T-helper 2 cell treated with Interferon-gamma antibody and Interleukin-4, amounts not matched to agents 100 ng/mL and 5 ng/mL, for 36 hours (primary cell): ENCODE measurements at regions not wholly inside any gene's neighbourhood (a gene's known extent, or its start where the extent isn't known, plus 50 kb on each side); places are given as distances from the start of the nearest gene placed in this dataset.
"Not testable (repeated sequence)": the region's sequence is repeated elsewhere in the genome, so short reads cannot be mapped to it uniquely, and the experiment has no call there.

Experiments used
- intact Hi-C: fragments of 100-400 bp; cut with micrococcal nuclease; formaldehyde crosslinking; loops from one replicate; pipeline ENCODE4 v1.15.1; 2023

DNA sequence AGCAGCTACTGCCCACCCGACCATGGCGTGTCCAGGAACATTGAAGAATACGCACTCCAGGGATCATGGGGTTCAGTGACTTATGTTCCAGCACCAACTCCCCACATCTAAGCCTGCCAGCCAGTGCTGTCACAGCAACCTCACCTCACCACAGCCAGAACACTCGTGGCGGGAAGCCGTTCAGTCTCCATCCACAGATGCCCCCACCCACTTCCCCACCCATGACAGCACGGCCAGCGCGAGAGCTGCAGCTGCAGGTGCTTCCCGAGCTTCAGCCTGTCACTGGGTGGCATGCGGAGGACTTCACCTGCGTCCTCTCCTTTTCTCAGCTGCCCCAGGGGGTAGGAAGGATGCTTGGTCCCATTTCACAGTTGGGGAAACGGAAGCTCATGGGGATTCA lies 50.3 kb downstream of the RBFOX3 start:
- intact Hi-C loops = no loop called here

DNA sequence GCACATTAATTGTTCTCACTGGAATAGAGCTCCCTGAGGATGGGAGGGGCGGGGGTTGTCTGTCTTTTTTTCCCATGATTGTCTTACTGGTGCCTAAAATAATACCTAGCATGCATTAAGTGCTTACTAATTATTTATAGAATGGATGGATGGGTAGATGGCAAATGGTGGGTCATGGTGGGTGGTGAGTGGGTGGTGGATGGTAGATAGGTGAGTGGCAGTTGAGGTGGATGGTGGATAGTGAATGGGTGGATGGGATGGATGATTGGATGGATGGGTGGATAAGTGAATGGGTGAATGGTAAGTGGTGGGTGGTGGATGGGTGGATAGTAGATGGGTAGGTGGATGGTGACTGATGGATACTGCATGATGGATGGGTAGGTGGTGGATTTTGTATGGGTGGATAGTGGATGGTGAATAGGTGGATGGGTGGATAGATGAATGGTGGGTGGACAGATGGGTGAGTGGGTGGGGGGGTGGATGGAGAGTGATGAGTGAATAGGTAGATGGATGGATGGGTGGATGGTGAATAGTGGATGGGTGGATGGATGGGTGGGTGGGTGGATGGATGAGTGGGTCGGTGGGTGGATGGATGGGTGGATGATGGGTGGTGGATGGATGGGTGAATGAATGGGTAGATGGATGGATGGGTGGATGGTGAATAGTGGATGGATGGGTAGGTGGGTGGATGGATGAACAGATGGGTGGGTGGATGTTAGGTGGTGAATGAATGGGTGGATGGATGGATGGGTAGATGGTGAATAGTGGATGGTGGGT lies 51.6 kb downstream of the RBFOX3 start:
- intact Hi-C loops = no loop called here

DNA sequence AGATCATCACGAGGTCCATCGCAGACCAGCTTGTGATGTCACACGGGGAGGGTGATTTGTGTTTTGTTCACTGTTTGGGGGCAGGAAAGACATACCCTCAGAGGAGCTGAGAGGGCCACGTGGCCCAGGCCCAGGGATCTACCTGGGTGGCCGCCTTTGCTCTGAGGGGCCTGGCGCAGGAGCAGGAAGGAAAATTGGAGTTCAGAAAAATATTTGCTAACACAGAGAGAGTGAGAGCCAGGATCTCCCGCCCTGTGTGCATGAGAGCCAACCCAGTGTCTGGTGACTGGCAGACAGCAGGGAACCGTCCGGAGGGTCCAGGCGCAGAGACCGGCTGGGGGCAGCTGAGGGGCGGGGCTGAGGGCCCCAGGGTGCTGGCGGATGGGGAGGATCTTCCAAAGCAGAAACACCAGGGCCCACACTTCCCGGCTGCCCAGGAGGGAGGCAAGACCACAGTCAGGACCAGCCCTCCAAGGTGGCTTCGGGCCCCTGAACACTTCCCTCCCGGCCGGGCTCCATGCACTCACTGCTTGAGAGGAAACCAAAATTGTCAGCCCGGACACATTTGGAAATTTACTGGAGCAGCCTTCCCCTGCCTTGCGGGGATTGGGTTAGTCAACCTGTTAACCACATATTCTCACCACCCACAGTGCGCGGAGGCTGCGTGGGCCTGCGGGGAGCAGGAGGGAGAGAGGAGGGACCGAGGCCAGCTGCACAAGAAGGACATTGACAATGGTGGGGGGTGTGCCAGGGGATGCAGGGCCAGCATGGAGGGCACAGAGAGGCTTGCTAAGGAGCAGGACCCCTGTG lies 52.6 kb downstream of the RBFOX3 start:
- intact Hi-C loops = no loop called here

DNA sequence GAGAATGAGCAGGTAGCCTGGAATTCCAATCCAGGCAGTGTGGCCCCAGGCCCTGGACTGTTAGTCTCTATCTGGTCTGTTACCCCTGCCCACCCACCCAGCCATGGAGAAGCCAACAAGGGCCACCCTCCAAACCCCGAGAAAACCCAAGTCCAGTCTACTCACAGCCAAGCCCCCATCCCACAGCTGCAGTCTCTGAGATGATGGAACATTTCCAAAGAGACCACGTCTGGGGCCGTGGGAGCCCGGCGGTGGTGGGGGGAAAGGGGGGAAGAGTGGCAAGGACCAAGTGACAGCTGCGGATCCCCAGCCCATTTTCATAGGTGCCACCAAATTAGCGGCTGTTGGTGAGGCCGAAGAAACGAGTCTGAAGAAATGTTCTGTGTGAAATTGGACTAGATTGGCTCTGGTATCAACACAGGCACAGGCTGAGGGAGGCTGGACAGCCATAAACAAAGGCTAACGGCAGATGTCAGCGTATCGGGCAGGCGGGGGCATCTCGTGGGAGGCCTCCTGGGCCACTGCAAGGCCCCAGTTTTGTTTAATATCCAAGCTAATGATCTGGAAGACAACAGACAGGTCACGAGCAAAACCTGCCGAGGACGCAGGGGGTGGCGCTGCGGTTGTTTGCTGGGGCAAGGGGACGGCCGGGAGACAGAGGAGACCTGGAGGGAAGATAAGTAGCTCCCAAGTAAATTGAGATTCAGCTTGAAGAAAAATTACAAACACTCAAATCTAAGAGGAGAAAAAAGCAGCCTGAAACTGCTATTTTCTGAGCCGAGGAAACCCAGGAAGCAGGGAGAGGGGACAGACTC lies 53.4 kb downstream of the RBFOX3 start:
- intact Hi-C loops = no loop called here

DNA sequence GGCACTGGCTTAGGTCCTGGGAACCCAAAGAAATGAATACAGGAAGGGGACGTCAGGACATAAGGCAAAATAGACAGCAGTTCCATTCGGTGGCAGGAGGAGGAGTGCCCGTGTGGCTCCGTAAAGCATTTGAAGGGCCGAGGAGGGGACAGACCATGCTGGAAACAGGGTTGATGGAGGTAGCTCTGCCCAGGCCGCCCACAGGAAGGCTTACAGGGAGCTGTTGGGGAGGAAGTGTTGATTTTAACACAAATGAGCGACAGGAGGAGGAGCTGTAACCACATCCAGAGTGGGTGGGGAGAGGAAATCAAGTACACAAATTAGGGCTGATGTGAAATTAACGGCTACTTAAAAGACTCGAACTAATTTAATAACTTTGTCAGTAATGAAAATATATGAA lies 54.6 kb downstream of the RBFOX3 start:
- intact Hi-C loops = no loop called here

DNA sequence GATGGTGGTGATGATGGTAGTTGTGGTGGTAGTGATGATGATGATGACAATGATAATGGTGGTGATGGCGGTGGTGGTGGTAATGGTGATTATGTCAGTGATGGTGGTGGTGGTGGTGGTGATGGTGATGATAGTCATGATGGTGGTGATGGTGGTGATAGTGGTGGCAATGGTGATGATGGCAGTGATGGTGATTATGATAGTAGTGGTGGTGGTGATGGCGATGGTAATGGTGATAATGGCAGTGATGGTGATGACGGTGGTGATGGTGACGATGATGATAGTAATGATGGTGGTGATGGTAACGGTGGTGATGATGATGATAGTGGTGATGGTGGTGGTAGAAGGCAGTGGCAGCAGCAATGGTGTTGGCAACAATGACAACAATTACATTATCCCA lies 55.3 kb downstream of the RBFOX3 start:
- intact Hi-C loops = no loop called here

DNA sequence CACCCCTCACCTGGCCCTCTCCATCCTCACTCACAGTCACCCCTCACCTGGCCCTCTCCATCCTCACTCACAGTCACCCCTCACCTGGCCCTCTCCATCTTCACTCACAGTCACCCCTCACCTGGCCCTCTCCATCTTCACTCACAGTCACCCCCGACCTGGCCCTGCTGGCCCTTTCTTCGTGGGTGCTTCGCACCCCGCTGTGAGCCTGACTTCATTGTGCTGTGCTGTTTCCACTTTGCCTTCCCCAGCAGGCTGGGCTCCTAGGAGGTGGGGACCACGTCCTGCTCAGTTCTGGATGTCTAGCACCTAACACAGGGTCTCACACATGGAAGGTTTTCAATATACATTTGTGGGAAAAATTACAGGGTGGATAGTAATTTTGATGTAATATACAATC lies 56.5 kb downstream of the RBFOX3 start:
- intact Hi-C loops = not testable (repeated sequence)

DNA sequence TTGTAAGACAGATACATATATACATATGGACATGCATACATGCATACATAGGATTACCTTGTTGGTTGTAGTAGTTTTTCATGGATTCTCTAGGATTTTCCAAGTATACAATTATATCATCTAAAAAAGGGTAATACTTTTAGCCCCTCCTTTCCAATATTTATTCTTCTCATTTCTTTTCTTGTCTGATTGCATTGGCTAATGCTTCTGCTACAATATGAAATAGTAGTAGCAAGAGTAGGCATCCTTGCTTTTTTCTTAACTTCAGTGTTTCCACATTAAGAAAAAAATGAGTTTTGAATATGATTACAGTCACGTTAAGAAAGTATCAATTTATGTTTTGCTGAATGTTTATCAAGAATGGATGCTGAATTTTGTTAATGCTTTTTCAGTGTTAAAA lies 58.0 kb downstream of the RBFOX3 start:
- intact Hi-C loops = no loop called here

DNA sequence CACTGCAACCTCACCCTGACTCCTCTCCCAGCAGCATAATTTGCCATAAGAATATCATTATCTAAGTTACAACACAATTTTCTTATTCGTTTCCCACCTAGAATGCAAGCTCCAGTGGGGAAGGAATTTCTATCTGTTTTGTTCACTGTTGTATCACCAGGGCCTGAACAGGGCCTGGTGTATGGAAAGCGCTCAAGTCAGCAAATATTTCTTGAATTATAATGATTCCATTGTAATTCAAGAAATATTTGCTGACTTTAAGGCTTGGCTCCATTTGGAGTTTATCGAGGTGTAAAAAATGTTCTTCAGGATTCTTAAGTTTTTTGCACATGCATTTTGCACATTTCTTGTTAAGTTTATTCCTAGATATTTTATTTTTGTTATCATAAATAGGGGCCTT lies 58.4 kb downstream of the RBFOX3 start:
- intact Hi-C loops = no loop called here

DNA sequence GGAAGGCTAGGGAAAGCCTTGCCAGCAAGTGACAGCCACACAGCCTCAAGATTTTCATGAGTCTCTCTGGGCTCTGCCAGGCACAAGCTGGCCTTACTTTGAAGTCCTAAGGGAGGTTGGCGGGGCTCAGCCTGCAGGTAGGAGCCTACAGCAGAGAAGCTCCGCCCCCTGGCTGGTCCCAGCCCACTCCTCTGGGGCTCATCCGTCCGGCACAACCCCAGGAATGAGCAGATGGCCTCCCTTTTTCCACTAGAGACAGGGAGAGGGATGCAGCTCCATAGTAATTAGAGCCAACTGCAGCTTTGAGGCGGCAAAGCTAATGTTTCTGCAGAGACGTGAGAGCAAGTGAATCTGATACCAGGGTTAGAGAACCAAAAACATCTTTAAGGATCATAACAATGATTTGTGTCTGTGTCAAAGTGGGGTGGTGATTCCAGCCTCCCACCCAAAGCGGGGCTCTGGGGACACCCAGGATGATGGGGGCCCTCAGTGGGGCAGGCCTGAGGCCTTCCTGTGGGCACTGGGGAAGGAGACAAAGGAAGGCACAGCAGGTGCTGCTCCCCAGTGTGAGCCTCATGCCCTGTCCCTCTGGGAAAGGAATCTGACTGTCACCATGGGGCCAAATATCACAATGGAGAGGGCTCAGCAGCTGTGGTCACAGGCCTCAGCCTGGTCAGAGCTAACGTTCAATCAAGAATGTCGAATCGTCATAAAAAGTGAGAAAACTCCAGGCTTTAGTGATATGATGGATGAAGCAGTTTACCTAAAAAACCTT lies 61.5 kb downstream of the RBFOX3 start:
- intact Hi-C loops = no loop called here

DNA sequence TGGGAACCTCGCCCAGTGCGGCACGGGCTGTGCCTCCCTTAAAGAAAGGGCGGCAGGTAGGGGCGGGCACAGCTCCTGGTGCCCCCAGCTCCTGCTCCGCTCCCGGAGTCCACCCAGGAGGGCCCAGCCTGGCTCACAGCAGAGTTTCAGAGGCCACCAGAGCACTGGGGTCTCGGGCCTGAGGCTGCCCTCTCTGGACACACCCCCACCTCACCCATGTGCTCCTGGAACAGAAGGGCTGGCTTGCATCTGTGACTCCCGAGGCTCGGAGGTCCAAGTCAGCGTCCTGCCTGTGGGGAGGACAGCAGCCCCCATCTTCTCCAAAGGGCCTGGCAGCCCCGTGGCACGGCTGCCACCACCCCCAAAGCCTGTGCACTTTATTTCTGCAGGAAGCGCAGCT lies 62.7 kb downstream of the RBFOX3 start:
- intact Hi-C loops = no loop called here

DNA sequence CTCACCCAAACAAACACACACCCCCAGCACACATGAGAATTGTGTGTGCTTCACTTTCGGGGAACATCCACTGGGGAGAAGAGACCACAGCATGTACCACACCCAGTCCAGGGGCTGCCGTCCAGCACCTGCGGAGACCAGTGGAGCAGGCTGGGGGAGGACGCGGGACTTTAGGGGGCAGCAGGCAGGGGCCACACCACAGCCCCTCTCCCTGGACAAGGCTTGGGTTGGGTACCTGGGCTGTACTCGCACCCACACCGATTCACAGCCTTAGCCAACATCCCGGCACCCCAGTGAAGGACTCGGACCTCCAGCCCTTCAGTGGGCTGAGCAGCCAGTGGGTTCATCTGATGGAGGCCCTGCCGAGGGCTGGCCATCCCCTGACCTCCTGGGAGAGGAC lies 63.3 kb downstream of the RBFOX3 start:
- intact Hi-C loops = no loop called here

DNA sequence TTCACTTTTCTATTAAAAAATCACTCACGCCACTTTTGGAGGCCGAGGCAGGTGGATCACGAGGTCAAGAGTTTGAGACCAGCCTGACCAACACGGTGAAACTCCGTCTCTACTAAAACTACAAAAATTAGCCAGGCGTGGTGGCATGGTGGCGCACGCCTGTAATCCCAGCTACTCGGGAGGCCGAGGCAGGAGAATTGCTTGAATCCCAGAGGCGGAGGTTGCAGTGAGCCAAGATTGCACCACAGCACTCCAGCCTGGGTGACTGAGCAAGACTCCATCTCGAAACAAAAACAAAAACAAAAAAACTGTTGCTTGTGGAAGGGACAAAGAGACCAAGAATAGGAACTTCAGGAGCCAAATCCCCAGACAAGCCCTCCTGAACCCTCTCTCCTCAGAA lies 63.7 kb downstream of the RBFOX3 start:
- intact Hi-C loops = not testable (repeated sequence)

DNA sequence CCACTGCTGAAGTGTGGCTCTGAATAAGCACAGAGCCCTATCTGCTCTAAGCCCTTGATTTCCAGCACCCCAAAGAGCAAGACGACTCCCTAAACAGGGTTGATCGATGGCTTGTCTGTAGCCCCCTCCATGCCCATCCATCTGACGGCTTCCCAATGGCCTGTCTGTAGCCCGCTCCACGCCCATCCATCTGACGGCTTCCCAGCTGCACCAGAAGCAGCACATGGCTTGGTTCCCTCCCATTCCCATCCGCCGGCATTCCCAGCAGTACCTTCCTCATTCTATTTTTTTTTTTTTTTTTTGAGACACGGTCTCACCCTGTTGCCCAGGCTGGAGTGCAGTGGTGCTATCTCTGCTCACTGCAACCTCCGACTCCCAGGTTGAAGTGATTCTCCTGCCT lies 64.5 kb downstream of the RBFOX3 start:
- intact Hi-C loops = no loop called here

DNA sequence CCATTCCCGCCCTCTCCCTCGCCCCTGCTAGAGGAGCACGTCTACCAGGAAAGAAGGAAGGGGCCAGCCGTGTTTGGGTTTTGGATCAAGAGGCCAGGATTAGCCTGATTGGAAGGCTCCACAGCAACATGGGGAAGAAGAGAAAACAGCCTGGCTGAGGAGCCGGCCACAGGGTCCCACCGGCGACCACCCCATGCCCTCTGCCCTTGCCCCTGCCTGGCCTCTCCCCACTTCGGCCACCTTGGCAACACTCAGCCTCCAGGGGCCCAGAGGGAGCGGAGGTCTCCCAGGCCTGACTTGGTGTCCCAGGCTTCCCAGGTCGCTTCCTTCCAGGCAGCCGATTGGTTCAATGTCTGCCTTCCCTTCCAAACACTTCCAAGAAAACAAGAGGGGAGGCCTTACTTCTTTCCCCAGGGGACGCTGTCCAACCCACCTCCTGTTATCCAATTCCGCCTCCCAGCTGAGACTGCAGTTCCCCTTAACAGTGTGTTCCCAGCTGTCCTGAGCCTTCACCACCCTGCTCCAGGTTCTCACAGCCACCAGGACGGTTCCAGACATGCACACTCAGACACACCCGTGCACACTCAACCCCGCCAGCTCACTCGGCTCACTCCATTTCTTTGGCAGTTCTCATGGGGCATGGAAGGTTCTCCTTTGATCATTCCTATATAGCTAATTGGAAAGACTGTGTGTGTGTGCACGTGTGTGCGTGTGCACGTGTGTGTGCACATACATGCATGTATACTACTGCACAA lies 65.4 kb downstream of the RBFOX3 start:
- intact Hi-C loops = no loop called here

DNA sequence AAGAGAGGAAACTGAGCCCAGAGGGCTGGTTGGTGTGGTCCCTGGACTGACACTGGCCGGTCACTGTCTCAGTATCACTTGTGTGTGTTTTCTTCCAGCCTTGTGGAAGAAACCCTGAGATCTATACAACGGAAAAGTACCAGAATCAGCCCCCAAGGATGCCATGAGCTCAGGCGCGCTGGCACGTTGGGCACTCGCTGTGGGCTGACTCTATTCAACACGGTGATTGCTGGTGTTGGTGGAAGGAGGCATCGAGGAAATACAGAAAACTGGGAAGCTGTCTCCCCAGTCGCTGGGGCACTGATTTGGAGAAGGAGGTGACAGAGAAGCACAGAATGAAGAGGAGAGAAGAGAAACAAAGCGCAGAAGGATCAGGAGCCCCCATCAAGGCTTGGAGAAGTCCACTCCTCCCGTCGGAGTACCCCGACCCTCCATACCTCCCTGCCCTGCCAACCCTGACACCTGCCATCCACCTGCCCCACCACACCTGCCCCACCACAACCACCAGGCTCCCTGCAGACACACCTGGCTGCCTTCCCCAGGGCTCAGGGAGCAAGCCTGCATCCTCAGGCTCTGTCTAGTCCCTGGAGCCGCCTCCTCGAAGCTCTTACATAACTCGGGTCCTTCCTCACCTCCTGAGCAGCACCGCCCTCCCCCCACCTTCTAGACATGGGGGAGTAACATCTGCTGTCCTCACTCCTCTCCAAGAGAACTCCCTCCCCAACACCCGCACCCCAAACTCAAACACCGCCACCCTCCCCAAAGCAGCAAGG lies 66.5 kb downstream of the RBFOX3 start:
- intact Hi-C loops = no loop called here

DNA sequence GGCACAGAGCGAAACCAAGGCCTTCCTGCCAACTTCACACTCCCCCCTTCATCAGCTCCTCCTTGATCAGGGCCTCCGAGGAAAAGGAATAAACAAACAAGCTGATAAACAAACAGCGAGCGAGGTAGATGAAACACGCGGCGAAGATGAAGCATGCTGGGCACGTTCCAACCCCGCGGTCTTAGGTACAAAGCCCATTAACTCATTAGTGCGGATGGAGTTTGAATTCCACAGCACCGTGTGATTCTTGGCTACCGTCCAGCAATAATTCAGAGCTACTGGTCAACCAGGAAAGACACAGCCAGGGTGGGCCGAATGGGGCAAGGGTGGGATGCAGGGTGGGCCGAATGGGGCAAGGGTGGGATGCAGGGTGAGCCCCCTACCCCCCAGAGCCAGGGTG lies 67.3 kb downstream of the RBFOX3 start:
- intact Hi-C loops = no loop called here

DNA sequence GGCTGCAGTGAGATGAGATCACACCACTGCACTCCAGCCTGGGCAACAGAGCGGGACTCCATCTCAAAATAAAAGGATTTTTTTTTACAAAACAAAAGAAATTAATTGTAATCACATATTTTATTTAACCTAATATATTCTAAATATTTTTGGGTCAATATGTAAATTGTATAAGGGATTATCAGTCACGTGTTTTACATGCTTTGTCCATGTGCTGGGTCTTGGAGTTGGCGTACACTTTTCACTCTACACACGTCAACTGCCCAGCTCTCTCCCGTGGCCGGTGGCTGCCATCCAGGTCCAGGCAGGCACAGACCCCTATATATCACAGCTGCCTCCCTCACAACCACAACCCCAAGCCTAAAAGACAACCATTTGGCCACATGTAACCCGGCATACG lies 68.1 kb downstream of the RBFOX3 start:
- intact Hi-C loops = no loop called here

DNA sequence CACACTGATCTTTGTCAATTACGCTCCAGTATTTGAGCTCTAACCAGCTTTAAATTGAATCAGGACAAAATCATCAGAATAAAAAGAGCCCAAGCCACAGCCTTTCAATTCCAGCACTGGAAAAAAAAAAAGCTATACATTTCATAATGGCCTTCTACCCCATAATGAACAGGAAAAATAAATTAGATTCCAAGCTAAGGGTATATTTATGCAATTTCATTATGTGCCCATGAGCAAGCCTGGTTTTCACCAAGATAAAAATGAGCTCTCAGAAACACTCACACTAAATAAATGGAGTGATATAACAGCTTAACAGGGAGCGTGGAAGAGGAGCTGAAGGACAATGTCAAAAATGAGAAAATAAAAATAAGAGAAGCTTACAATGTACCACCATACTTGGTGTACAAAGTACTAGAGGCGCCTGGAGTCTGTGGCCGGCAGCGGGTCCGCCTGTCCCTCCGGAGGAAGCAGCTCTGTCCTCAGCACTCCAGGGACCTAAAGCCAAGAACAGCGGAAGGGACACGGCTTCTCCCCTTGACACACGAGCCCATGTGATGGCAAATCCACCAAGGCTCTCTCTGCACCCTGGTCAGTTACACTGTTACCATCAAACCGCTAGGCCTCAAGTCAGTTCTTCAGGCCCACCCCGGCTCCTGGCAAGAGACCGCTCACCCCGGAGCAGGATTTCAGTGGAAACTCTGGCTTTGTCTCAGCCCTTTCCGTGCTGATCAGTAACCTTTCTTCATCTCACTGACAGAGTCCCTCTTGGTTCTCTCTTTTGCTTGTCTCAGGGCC lies 69.6 kb downstream of the RBFOX3 start:
- intact Hi-C loops = no loop called here
